GM23338 (cell line): ENCODE measurements at regions not wholly inside any gene's neighbourhood (a gene's known extent, or its start where the extent isn't known, plus 50 kb on each side); places are given as distances from the start of the nearest gene placed in this dataset.

Source experiments
- ATAC-seq: fragments of 200-7000 bp; cut with Tn5 transposase; 3 replicates; pipeline ENCODE4 v1.9.1; 2020
- DNase-seq: peaks from one replicate; pipeline ENCODE4 v3.0.0-alpha.2; 2015; ENCODE audit warnings: low spot score
- H2AFZ ChIP-seq: fragments of 200-600 bp; sonication (generic); 2 replicates; pipeline ENCODE4 v1.8.0; 2016; ENCODE audit warnings: antibody characterized with exemption, mild to moderate bottlenecking, moderate library complexity
- H3F3A ChIP-seq: fragments of 200-600 bp; sonication (generic); replicated peaks from 2 replicates; pipeline ENCODE4 v1.8.0; 2017; ENCODE audit warnings: antibody characterized with exemption, mixed run types, low read depth
- H3K27ac ChIP-seq: fragments of 200-600 bp; sonication (generic); 2 replicates; pipeline ENCODE4 v1.6.1; 2016; ENCODE audit warnings: low read depth
- H3K27me3 ChIP-seq: fragments of 200-600 bp; sonication (generic); 2 replicates; pipeline ENCODE4 v1.8.0; 2016; ENCODE audit warnings: mild to moderate bottlenecking, mixed run types, moderate library complexity; ENCODE audit not compliant: insufficient read depth
- H3K36me3 ChIP-seq: fragments of 200-600 bp; sonication (generic); 2 replicates; pipeline ENCODE4 v1.8.0; 2016; ENCODE audit warnings: mild to moderate bottlenecking; ENCODE audit not compliant: insufficient read depth
- H3K4me1 ChIP-seq: fragments of 200-600 bp; sonication (generic); 2 replicates; pipeline ENCODE4 v1.8.0; 2016; ENCODE audit warnings: mild to moderate bottlenecking, moderate library complexity; ENCODE audit not compliant: insufficient read depth
- H3K4me2 ChIP-seq: fragments of 200-600 bp; sonication (generic); 2 replicates; pipeline ENCODE4 v1.7.1; 2017; ENCODE audit warnings: mixed run types
- H3K4me3 ChIP-seq: fragments of 200-600 bp; sonication (generic); 2 replicates; pipeline ENCODE4 v1.6.1; 2016; ENCODE audit warnings: mixed run types
- H3K79me2 ChIP-seq: fragments of 200-600 bp; sonication (generic); replicated peaks from 2 replicates; pipeline ENCODE4 v1.8.0; 2017; ENCODE audit warnings: mild to moderate bottlenecking; ENCODE audit not compliant: insufficient read depth
- H3K9me2 ChIP-seq: fragments of 200-600 bp; sonication (generic); 2 replicates; pipeline ENCODE4 v1.8.0; 2017; ENCODE audit not compliant: insufficient read depth
- H4K20me1 ChIP-seq: fragments of 200-600 bp; sonication (generic); replicated peaks from 2 replicates; pipeline ENCODE4 v1.8.0; 2017; ENCODE audit warnings: mild to moderate bottlenecking; ENCODE audit not compliant: insufficient read depth
- H3K27ac Mint-ChIP-seq: 2 replicates; pipeline ENCODE4 v1.8.0; 2020; ENCODE audit warnings: inconsistent platforms, mild to moderate bottlenecking, moderate library complexity, mixed read lengths
- H3K27me3 Mint-ChIP-seq: 3 replicates; pipeline ENCODE4 v1.8.0; 2022; ENCODE audit warnings: low read depth, mild to moderate bottlenecking, moderate library complexity, mixed read lengths, inconsistent platforms; ENCODE audit not compliant: insufficient read depth, poor library complexity
- H3K36me3 Mint-ChIP-seq: 3 replicates; pipeline ENCODE4 v1.8.0; 2021; ENCODE audit warnings: low read depth, mild to moderate bottlenecking, inconsistent platforms, moderate library complexity, mixed read lengths
- H3K4me1 Mint-ChIP-seq: 3 replicates; pipeline ENCODE4 v1.8.0; 2020; ENCODE audit warnings: mild to moderate bottlenecking, inconsistent platforms, mixed read lengths
- H3K4me3 Mint-ChIP-seq: 3 replicates; pipeline ENCODE4 v1.8.0; 2021; ENCODE audit warnings: moderate library complexity, mild to moderate bottlenecking, inconsistent platforms, mixed read lengths
- H3K9me3 Mint-ChIP-seq: 3 replicates; pipeline ENCODE4 v1.8.0; 2020; ENCODE audit warnings: moderate library complexity, mild to moderate bottlenecking, inconsistent platforms, mixed read lengths
- CREB1 ChIP-seq: fragments of 250-450 bp; sonication (Bioruptor Pico); IDR thresholded peaks from 2 replicates; pipeline ENCODE4 v1.5.0; 2020; ENCODE audit warnings: low read depth, mild to moderate bottlenecking, moderate library complexity
- EZH2 ChIP-seq: fragments of 200-600 bp; sonication (generic); IDR thresholded peaks from one replicate; pipeline ENCODE4 v1.8.0; 2017; ENCODE audit warnings: antibody characterized with exemption, mild to moderate bottlenecking, low read depth; ENCODE audit not compliant: unreplicated experiment
- EZH2phosphoT487 ChIP-seq: fragments of 200-600 bp; sonication (generic); IDR thresholded peaks from one replicate; pipeline ENCODE4 v1.8.1; 2018; ENCODE audit warnings: antibody characterized with exemption; ENCODE audit not compliant: unreplicated experiment
- JUNB ChIP-seq: IDR thresholded peaks from one replicate; pipeline ENCODE4 v1.6.1; 2016; ENCODE audit warnings: antibody characterized with exemption; ENCODE audit not compliant: unreplicated experiment
- NANOG ChIP-seq: IDR thresholded peaks from 2 replicates; pipeline ENCODE4 v1.6.1; 2016; ENCODE audit warnings: antibody characterized with exemption, borderline replicate concordance
- POLR2AphosphoS5 ChIP-seq: IDR thresholded peaks from 2 replicates; pipeline ENCODE4 v1.6.1; 2016; ENCODE audit warnings: antibody characterized with exemption, low read depth
- STAT1 ChIP-seq: IDR thresholded peaks from one replicate; pipeline ENCODE4 v1.6.1; 2016; ENCODE audit warnings: antibody characterized with exemption; ENCODE audit not compliant: unreplicated experiment
- ZNF114 ChIP-seq: fragments of 250-450 bp; sonication (Bioruptor Pico); IDR thresholded peaks from 2 replicates; pipeline ENCODE4 v1.5.0; 2020; ENCODE audit warnings: mild to moderate bottlenecking, moderate library complexity
- ZNF331 ChIP-seq: fragments of 250-450 bp; sonication (Bioruptor Pico); IDR thresholded peaks from 2 replicates; pipeline ENCODE4 v1.5.0; 2020; ENCODE audit warnings: low read depth, mild to moderate bottlenecking, moderate library complexity
- TF ChIP-seq, protein P1 (sequence below): IDR thresholded peaks from 2 replicates; pipeline ENCODE4 v1.6.1; 2016; ENCODE audit warnings: antibody characterized with exemption
- TF ChIP-seq, protein P2 (sequence below): fragments of 250-450 bp; sonication (Bioruptor Pico); IDR thresholded peaks from 2 replicates; pipeline ENCODE4 v1.5.0; 2020; ENCODE audit warnings: mild to moderate bottlenecking, moderate library complexity
- TF ChIP-seq, protein P3 (sequence below): IDR thresholded peaks from one replicate; pipeline ENCODE4 v1.6.1; 2018; ENCODE audit warnings: antibody characterized with exemption; ENCODE audit not compliant: unreplicated experiment
- TF ChIP-seq, protein P4 (sequence below), 2 experiments: fragments of 200-600 bp in 1 of 2; sonication (generic) in 1 of 2; conservative IDR thresholded peaks; 2 replicates each; pipeline versions ENCODE4 v1.5.1 to v1.6.1; 2016 to 2017; ENCODE audit warnings: antibody characterized with exemption in 2 of 2, low read depth in 2 of 2, mild to moderate bottlenecking in 2 of 2, moderate library complexity in 1 of 2

DNA sequence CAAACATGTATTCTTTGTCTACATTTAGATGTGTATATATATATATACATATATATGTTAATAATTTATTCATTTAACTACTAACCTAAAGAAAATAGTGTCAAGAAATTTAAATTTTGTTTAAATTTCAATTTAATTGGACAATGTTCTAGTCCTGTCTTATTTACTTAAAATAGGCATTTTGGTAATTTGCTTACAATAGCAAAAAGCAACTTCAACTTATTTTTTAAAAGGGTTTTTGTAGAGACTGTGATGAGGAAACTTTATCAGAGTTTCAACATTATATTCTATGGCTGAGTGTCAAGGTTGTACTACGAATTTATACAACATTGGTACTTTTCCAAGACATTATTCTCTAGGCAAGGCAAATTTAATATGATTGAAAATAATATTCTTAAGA is 212.0 kb upstream of the ARSJ start:
- H3K4me1 Mint-ChIP-seq = peaks cover 14% of the 10 kb centered on the region; the same call in 2 of the 3 replicates

More for the DNA sequence above, 212.0 kb upstream of the ARSJ start:
- Histone ChIP-seq H3K9me2 (no peaks in the 10 kb centered on the region), H3K4me3 (no peak overlapping the region), H3K27me3 (no peaks in the 10 kb centered on the region), H3K4me2 (no peak overlapping the region), H3K36me3 (no peaks in the 10 kb centered on the region), H4K20me1 (no peaks in the 10 kb centered on the region), H2AFZ (no peak overlapping the region), H3K27ac (no peak overlapping the region), H3K4me1 (no peaks in the 10 kb centered on the region; the same call in 1 of the 2 replicates), H3F3A (no peaks in the 10 kb centered on the region), H3K79me2 (no peaks in the 10 kb centered on the region)
- no peak overlapping the region for H3K4me3 Mint-ChIP-seq
- peaks cover 3% of the 10 kb centered on the region; the same call in 1 of the 3 replicates for H3K36me3 Mint-ChIP-seq
- no peak for TF ChIP-seq ZNF331 (CRISPR knock-in tag)
- TF ChIP-seq ZNF114 (CRISPR knock-in tag) = no peak
- TF ChIP-seq, protein P1, sequence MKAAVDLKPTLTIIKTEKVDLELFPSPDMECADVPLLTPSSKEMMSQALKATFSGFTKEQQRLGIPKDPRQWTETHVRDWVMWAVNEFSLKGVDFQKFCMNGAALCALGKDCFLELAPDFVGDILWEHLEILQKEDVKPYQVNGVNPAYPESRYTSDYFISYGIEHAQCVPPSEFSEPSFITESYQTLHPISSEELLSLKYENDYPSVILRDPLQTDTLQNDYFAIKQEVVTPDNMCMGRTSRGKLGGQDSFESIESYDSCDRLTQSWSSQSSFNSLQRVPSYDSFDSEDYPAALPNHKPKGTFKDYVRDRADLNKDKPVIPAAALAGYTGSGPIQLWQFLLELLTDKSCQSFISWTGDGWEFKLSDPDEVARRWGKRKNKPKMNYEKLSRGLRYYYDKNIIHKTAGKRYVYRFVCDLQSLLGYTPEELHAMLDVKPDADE = no peak
- no peak for TF ChIP-seq NANOG
- no peak for TF ChIP-seq CREB1 (CRISPR knock-in tag)
- TF ChIP-seq POLR2AphosphoS5 = no peak
- TF ChIP-seq, protein P2, sequence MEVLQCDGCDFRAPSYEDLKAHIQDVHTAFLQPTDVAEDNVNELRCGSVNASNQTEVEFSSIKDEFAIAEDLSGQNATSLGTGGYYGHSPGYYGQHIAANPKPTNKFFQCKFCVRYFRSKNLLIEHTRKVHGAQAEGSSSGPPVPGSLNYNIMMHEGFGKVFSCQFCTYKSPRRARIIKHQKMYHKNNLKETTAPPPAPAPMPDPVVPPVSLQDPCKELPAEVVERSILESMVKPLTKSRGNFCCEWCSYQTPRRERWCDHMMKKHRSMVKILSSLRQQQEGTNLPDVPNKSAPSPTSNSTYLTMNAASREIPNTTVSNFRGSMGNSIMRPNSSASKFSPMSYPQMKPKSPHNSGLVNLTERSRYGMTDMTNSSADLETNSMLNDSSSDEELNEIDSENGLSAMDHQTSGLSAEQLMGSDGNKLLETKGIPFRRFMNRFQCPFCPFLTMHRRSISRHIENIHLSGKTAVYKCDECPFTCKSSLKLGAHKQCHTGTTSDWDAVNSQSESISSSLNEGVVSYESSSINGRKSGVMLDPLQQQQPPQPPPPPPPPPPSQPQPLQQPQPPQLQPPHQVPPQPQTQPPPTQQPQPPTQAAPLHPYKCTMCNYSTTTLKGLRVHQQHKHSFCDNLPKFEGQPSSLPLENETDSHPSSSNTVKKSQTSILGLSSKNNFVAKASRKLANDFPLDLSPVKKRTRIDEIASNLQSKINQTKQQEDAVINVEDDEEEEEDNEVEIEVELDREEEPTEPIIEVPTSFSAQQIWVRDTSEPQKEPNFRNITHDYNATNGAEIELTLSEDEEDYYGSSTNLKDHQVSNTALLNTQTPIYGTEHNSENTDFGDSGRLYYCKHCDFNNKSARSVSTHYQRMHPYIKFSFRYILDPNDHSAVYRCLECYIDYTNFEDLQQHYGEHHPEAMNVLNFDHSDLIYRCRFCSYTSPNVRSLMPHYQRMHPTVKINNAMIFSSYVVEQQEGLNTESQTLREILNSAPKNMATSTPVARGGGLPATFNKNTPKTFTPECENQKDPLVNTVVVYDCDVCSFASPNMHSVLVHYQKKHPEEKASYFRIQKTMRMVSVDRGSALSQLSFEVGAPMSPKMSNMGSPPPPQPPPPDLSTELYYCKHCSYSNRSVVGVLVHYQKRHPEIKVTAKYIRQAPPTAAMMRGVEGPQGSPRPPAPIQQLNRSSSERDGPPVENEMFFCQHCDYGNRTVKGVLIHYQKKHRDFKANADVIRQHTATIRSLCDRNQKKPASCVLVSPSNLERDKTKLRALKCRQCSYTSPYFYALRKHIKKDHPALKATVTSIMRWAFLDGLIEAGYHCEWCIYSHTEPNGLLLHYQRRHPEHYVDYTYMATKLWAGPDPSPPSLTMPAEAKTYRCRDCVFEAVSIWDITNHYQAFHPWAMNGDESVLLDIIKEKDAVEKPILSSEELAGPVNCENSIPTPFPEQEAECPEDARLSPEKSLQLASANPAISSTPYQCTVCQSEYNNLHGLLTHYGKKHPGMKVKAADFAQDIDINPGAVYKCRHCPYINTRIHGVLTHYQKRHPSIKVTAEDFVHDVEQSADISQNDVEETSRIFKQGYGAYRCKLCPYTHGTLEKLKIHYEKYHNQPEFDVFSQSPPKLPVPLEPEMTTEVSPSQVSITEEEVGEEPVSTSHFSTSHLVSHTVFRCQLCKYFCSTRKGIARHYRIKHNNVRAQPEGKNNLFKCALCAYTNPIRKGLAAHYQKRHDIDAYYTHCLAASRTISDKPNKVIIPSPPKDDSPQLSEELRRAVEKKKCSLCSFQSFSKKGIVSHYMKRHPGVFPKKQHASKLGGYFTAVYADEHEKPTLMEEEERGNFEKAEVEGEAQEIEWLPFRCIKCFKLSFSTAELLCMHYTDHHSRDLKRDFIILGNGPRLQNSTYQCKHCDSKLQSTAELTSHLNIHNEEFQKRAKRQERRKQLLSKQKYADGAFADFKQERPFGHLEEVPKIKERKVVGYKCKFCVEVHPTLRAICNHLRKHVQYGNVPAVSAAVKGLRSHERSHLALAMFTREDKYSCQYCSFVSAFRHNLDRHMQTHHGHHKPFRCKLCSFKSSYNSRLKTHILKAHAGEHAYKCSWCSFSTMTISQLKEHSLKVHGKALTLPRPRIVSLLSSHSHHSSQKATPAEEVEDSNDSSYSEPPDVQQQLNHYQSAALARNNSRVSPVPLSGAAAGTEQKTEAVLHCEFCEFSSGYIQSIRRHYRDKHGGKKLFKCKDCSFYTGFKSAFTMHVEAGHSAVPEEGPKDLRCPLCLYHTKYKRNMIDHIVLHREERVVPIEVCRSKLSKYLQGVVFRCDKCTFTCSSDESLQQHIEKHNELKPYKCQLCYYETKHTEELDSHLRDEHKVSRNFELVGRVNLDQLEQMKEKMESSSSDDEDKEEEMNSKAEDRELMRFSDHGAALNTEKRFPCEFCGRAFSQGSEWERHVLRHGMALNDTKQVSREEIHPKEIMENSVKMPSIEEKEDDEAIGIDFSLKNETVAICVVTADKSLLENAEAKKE (CRISPR knock-in tag) = no peak
- TF ChIP-seq, protein P3, sequence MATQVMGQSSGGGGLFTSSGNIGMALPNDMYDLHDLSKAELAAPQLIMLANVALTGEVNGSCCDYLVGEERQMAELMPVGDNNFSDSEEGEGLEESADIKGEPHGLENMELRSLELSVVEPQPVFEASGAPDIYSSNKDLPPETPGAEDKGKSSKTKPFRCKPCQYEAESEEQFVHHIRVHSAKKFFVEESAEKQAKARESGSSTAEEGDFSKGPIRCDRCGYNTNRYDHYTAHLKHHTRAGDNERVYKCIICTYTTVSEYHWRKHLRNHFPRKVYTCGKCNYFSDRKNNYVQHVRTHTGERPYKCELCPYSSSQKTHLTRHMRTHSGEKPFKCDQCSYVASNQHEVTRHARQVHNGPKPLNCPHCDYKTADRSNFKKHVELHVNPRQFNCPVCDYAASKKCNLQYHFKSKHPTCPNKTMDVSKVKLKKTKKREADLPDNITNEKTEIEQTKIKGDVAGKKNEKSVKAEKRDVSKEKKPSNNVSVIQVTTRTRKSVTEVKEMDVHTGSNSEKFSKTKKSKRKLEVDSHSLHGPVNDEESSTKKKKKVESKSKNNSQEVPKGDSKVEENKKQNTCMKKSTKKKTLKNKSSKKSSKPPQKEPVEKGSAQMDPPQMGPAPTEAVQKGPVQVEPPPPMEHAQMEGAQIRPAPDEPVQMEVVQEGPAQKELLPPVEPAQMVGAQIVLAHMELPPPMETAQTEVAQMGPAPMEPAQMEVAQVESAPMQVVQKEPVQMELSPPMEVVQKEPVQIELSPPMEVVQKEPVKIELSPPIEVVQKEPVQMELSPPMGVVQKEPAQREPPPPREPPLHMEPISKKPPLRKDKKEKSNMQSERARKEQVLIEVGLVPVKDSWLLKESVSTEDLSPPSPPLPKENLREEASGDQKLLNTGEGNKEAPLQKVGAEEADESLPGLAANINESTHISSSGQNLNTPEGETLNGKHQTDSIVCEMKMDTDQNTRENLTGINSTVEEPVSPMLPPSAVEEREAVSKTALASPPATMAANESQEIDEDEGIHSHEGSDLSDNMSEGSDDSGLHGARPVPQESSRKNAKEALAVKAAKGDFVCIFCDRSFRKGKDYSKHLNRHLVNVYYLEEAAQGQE = no peak
- TF ChIP-seq EZH2 = no peak
- no peak for TF ChIP-seq JUNB
- no peak for TF ChIP-seq STAT1
- TF ChIP-seq, protein P4, sequence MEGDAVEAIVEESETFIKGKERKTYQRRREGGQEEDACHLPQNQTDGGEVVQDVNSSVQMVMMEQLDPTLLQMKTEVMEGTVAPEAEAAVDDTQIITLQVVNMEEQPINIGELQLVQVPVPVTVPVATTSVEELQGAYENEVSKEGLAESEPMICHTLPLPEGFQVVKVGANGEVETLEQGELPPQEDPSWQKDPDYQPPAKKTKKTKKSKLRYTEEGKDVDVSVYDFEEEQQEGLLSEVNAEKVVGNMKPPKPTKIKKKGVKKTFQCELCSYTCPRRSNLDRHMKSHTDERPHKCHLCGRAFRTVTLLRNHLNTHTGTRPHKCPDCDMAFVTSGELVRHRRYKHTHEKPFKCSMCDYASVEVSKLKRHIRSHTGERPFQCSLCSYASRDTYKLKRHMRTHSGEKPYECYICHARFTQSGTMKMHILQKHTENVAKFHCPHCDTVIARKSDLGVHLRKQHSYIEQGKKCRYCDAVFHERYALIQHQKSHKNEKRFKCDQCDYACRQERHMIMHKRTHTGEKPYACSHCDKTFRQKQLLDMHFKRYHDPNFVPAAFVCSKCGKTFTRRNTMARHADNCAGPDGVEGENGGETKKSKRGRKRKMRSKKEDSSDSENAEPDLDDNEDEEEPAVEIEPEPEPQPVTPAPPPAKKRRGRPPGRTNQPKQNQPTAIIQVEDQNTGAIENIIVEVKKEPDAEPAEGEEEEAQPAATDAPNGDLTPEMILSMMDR (conservative IDR thresholded peaks at IDR 0.05; ENCODE audit: low read depth in 2 of 2) = no peak
- no peak for TF ChIP-seq EZH2phosphoT487
- H3K27ac Mint-ChIP-seq = no peak overlapping the region
- DNase-seq (no peak), ATAC-seq (no peak)
- H3K9me3 Mint-ChIP-seq = no peaks in the 10 kb centered on the region
- no peaks in the 10 kb centered on the region for H3K27me3 Mint-ChIP-seq
